ENCODE measurements at regions not wholly inside any gene's neighbourhood (a gene's known extent, or its start where the extent isn't known, plus 50 kb on each side); places are given as distances from the start of the nearest gene placed in this dataset.

GRCh38 chr22:25366876-25367466, 147.5 kb downstream of the CRYBB2 start:
- no peak for DNase-seq (ENCODE audit: low spot score)

GRCh38 chr22:25367756-25368155, 148.3 kb downstream of the CRYBB2 start:
- DNase-seq (ENCODE audit: low spot score) = no peak

DNA sequence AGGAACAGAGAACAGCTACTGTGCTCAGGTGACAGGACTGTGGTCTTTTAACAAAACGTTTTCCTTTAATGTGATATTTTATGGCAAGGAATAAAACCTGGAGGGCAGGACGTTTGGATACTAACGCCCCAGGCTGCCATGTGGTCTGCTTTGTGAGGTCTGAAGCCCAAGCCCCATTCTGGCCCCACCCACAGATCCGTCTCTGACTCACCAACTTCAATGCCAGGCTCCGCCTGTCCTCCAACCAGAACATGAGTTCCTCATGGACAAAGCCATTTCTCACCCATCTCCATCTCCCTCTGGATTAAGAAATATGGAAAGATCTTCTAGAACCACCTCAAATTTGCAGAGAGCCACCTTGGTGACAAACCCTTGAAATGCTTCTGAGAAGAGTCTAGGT, 148.8 kb downstream of the CRYBB2 start:
- DNase-seq (ENCODE audit: low spot score) = no peak

GRCh38 chr22:25369041-25369440, 149.6 kb downstream of the CRYBB2 start:
- no peak for DNase-seq (ENCODE audit: low spot score)

- DNase-seq (ENCODE audit: low spot score) = no peak
Observed at GRCh38 chr22:25370322-25370721, 150.9 kb downstream of the CRYBB2 start.

DNA sequence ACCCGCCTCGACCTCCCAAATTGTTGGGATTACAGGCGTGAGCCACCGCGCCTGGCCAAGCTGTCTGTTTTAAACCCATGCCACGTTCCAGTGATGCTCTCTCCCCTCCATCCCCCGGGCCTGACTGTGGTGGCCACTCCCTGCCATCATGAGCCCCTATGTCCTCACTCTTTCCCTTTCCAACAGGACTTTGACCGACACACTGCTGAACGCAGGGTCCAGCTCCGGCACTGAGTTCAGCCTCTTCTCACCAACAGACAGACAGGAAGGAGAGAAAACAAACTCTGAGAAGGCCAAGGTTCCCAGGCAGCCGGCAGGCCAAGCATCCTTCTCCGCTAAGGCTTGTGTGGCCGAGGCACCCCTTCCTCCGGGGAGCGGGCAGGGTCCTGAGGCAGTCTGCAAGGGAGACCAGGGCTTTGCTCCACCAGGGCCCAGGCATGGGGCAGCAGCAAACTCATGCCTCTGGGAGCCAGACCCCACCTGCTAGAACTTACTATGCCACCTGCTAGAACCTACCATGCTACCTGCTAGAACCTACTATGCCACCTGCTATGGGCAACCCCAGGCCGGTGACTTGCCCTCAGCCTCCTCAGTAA, 152.7 kb downstream of the CRYBB2 start:
- DNase-seq (ENCODE audit: low spot score) = no peak

DNA sequence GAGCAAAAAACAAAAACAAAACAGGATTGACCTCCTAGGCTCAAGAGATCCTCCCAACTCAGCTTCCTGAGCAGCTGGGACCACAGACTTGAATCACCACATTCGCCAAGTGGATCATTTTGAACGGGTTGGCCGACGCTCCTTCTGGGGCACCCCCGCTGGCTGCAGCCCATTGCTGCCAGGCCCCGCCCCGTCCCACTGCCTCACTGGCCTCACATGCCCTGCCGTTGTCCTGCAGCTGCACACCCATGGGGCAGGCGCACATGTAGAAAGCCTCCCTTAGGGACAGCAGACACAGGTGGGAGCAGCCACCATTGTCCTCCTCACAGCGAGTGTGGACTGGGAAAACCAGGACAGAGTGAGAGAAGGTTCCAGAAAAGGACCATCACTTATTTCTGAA, 154.5 kb downstream of the CRYBB2 start:
- no peak for DNase-seq (ENCODE audit: low spot score)

GRCh38 chr22:25374869-25375268, 155.4 kb downstream of the CRYBB2 start:
- no peak for DNase-seq (ENCODE audit: low spot score)

GRCh38 chr22:25375683-25376082, 156.2 kb downstream of the CRYBB2 start:
- DNase-seq (ENCODE audit: low spot score) = no peak

GRCh38 chr22:25377699-25378098, 158.3 kb downstream of the CRYBB2 start:
- DNase-seq (ENCODE audit: low spot score) = no peak

- DNase-seq (ENCODE audit: low spot score) = no peak
Observed at GRCh38 chr22:25380122-25380747, 160.8 kb downstream of the CRYBB2 start.

- DNase-seq (ENCODE audit: low spot score) = no peak
Observed at GRCh38 chr22:25382762-25383161, 163.3 kb downstream of the CRYBB2 start.

DNA sequence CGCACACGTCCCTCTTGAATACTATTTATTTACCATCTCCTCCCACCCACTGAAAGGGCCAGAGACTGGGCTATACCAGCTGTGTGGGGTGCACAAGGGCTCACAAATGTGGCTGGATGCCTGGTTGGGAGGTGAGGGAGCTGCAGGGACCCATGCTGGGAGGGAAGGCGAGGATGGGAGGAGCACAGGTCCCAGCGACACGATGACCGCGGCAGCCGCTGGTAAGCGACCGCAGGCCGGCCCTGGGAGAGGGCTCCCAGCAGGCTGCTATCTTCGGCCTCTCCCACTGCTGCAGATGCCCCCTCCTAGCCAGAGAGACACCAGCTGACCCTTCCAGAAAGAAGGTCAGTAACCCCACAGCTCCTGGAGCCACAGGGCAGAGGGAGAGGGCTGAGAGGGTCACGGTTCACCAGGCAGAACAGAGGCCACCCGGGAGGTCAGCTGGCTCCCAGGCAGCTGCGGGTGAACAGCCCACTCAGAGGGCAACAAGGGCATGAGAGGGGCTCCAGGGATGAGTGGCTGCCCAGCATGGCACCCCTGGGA, 163.9 kb downstream of the CRYBB2 start:
- DNase-seq (ENCODE audit: low spot score) = no peak

DNA sequence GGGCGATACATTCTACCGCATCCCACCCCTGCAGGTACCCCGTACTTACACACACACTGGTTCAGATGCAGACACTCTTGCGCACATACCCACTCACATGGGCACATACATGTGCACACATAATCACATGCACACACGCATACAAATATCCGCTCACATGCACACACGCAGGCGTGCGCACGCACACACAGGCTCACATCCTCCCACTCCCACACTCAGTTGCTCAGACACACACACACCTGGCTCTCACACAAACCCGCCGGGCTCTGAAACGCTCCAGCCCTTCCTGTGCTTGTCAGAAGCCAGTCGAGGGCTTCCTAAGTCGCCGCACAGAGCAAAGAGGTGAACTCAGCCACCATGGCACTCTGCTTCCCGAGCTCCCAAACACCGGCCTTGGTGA, 164.5 kb downstream of the CRYBB2 start:
- no peak for DNase-seq (ENCODE audit: low spot score)

DNA sequence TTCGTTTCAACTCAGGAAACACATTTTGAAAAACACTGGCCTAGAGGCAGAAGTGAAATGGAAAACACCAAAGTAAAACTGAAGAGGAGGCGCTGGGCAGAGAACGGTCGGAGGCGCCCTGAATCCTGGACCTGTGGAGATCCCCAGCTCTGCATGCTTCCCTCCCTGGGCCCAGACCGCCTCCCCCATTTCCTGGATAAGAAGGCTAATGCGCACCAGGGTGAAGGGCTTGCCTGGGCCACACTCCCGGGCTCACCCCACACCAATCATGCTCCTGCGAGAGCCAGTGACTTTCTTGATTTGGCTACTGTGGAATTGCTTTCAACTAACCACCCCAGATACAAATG, 167.1 kb downstream of the CRYBB2 start:
- DNase-seq (ENCODE audit: low spot score) = no peak

DNA sequence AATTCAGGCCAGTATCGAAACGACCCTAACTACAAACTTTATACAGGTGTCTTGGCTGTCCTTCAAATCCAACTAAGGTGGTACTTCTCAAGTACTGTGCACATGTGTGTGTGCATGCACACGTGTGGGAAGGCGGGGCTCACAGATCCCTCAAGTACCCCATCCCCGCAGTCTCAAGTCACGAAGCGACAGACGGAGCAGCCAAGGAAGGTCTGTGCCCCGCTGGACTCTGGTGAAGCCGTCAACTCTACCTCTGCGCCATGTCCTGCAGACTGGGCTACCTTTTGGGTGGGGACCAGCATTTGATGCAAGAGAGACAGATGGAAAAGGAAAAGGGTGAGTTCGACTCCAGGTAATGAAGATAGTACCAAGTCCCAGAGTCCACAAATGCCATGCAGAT, 169.0 kb downstream of the CRYBB2 start:
- DNase-seq (ENCODE audit: low spot score) = no peak

- DNase-seq (ENCODE audit: low spot score) = no peak
Observed at GRCh38 chr22:25388866-25389540, 169.6 kb downstream of the CRYBB2 start.

DNA sequence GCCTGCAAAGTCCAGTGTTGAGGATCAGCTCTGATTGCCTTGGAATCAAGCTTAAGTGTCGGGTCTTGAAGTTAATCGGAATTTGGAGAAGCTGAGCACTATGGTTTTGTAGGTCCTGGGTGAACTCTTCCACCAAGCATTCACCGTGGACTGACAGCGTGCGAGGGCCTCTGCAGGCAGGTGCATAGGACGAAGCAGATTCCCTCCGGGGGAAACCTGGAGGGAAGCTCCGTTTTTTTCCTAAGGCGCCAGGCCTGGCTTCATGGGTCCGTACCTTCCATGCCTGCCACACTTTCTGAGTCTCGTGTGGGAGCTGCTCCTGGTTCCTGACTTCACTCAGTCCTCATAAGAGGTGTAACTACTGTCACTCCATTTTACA, 170.1 kb downstream of the CRYBB2 start:
- no peak for DNase-seq (ENCODE audit: low spot score)

GRCh38 chr22:25390297-25391240, 171.1 kb downstream of the CRYBB2 start:
- no peak for DNase-seq (ENCODE audit: low spot score)

- no peak for DNase-seq (ENCODE audit: low spot score)
Observed at GRCh38 chr22:25392584-25392983, 171.9 kb upstream of the GRK3 start.

- no peak for DNase-seq (ENCODE audit: low spot score)
Observed at GRCh38 chr22:25393121-25393805, 171.2 kb upstream of the GRK3 start.

Data from CD4-positive, alpha-beta T cell treated with Interleukin-6 at 100 ng/mL for 8 hours (primary cell).